ENCODE measurements at regions not wholly inside any gene's neighbourhood (a gene's known extent, or its start where the extent isn't known, plus 50 kb on each side); places are given as distances from the start of the nearest gene placed in this dataset.
"Not testable (repeated sequence)": the region's sequence is repeated elsewhere in the genome, so short reads cannot be mapped to it uniquely, and the experiment has no call there.

DNA sequence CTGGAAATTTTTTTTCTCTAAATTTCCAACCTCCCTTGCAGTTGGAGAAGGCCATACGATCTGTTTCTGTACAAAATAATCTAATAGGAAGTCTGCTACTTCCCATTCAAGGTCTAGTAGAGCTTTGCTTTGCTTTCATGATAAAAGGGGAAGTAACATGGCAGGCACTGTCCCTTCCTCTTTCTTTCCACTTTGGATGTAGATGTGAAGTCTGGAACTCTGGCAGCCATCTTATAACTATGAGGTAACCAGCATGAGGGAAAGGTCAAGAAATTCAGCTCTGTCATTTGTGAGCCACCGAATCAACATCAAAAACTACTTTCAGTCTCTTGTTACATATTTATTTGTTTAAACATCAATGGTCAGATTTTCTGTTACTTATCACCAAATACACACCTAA is 156.3 kb downstream of the MTHFS start:
- Histone ChIP-seq H4K20me1 (ENCODE audit: control insufficient read depth, insufficient read depth, low read depth, low read length) (no peaks in the 10 kb centered on the region), H3K79me2 (ENCODE audit: control insufficient read depth, low read length) (no peaks in the 10 kb centered on the region), H3K36me3 (ENCODE audit: control insufficient read depth, low read length) (no peaks in the 10 kb centered on the region), H3K27me3 (ENCODE audit: control insufficient read depth, low read length) (no peaks in the 10 kb centered on the region), H3F3A (ENCODE audit: control insufficient read depth, insufficient read depth) (no peaks in the 10 kb centered on the region), H3K4me1 (ENCODE audit: control insufficient read depth, low read length) (no peaks in the 10 kb centered on the region), H3K4me3 (ENCODE audit: low read length) (no peak overlapping the region), H3K27ac (ENCODE audit: low read depth, low read length) (no peak overlapping the region), H3K4me2 (ENCODE audit: low read length) (no peak overlapping the region), H3K9me2 (replicated peaks; ENCODE audit: control insufficient read depth, low read length) (no peaks in the 10 kb centered on the region), H3K9me3 (ENCODE audit: control insufficient read depth, insufficient read depth, low read length) (no peaks in the 10 kb centered on the region)
- no peak for TF ChIP-seq CTCF (IDR thresholded peaks at IDR 0.05; ENCODE audit: low read depth, low read length, poor library complexity, severe bottlenecking)
- no peak for TF ChIP-seq EZH2phosphoT487 (IDR thresholded peaks at IDR 0.05; ENCODE audit: borderline replicate concordance, low read length)

DNA sequence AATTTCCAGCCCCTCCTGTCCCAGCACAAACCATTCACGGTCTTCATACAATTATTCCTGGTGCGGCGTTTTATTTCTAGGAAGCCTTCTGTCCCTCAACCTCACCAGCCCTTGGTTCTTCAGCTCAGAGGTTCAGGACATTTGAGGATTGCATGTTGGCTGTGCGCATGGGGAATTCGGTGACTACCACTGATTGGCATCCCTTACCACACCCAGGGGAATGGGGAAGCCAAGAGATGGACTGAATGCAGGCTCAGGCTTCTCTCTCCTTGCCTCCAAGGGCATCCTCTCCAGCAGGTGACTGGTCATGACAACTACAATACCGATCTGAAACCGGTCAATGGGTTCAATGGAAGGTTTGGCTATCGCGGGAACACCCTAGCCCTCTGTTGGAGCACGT is 153.8 kb downstream of the MTHFS start:
- no peak overlapping the region for H3K4me2 ChIP-seq (ENCODE audit: low read length)
- H4K20me1 ChIP-seq (ENCODE audit: control insufficient read depth, insufficient read depth, low read depth, low read length) = no peaks in the 10 kb centered on the region
- H3K4me1 ChIP-seq (ENCODE audit: control insufficient read depth, low read length) = no peaks in the 10 kb centered on the region
- no peak overlapping the region for H3K4me3 ChIP-seq (ENCODE audit: low read length)
- no peaks in the 10 kb centered on the region for H3K9me3 ChIP-seq (ENCODE audit: control insufficient read depth, insufficient read depth, low read length)
- no peaks in the 10 kb centered on the region for H3K9me2 ChIP-seq (replicated peaks; ENCODE audit: control insufficient read depth, low read length)
- no peaks in the 10 kb centered on the region for H3F3A ChIP-seq (ENCODE audit: control insufficient read depth, insufficient read depth)
- TF ChIP-seq CTCF (IDR thresholded peaks at IDR 0.05; ENCODE audit: low read depth, low read length, poor library complexity, severe bottlenecking) (no peak), EZH2phosphoT487 (IDR thresholded peaks at IDR 0.05; ENCODE audit: borderline replicate concordance, low read length) (no peak)
- H3K36me3 ChIP-seq (ENCODE audit: control insufficient read depth, low read length) = no peaks in the 10 kb centered on the region
- H3K79me2 ChIP-seq (ENCODE audit: control insufficient read depth, low read length) = no peaks in the 10 kb centered on the region
- no peaks in the 10 kb centered on the region for H3K27me3 ChIP-seq (ENCODE audit: control insufficient read depth, low read length)
- H3K27ac ChIP-seq (ENCODE audit: low read depth, low read length) = no peak overlapping the region

DNA sequence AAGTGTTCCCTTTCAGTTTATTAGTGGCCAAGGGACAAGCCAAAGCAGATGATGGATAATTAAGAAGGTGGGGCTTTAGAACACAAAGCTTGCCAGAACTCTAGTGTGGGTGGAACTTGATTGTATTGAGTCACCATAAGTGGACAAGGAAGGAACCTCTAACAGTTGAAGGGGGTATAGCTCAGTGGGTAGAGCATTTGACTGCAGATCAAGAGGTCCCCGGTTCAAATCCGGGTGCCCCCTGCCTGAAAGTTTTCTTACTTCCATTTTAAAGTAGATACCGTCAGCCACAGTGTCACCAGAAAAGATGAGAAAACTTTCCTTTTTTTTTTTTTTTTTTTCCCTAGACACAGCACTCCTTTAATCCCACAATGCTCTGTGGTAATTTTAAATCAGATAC is 152.3 kb downstream of the MTHFS start:
- H3K9me2 ChIP-seq (replicated peaks; ENCODE audit: control insufficient read depth, low read length); H3K79me2 ChIP-seq (ENCODE audit: control insufficient read depth, low read length); H3K27me3 ChIP-seq (ENCODE audit: control insufficient read depth, low read length); H3K36me3 ChIP-seq (ENCODE audit: control insufficient read depth, low read length); H3K4me3 ChIP-seq (ENCODE audit: low read length); H3K9me3 ChIP-seq (ENCODE audit: control insufficient read depth, insufficient read depth, low read length); H3K4me1 ChIP-seq (ENCODE audit: control insufficient read depth, low read length); H3F3A ChIP-seq (ENCODE audit: control insufficient read depth, insufficient read depth); H4K20me1 ChIP-seq (ENCODE audit: control insufficient read depth, insufficient read depth, low read depth, low read length); H3K27ac ChIP-seq (ENCODE audit: low read depth, low read length); H3K4me2 ChIP-seq (ENCODE audit: low read length): not testable (repeated sequence)

DNA sequence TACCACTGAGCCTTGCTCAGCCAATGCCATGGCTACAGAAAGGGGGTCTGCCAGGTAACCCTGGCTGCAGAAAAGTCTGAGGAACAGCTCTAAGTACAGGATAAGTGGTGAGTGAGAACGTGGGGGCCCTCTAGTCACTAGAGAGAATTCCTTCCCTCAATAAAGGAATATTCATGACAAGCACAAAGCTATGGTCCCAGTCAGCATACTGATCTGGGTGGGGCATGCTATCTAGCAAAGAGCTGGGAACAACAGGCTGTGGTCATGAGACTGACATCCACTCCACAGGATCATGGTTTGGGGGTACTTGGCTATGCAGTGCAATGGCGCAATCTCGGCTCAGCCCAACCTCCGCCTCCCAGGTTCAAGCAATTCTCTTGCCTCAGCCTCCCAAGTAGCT is 140.4 kb downstream of the MTHFS start:
- H3K4me3 ChIP-seq (ENCODE audit: low read length) = no peak overlapping the region
- H3K4me1 ChIP-seq (ENCODE audit: control insufficient read depth, low read length) = no peaks in the 10 kb centered on the region
- H3F3A ChIP-seq (ENCODE audit: control insufficient read depth, insufficient read depth) = no peaks in the 10 kb centered on the region
- no peak overlapping the region for H3K4me2 ChIP-seq (ENCODE audit: low read length)
- no peaks in the 10 kb centered on the region for H4K20me1 ChIP-seq (ENCODE audit: control insufficient read depth, insufficient read depth, low read depth, low read length)
- no peaks in the 10 kb centered on the region for H3K9me2 ChIP-seq (replicated peaks; ENCODE audit: control insufficient read depth, low read length)
- no peak overlapping the region for H3K27ac ChIP-seq (ENCODE audit: low read depth, low read length)
- no peaks in the 10 kb centered on the region for H3K9me3 ChIP-seq (ENCODE audit: control insufficient read depth, insufficient read depth, low read length)
- H3K36me3 ChIP-seq (ENCODE audit: control insufficient read depth, low read length) = no peaks in the 10 kb centered on the region
- TF ChIP-seq CTCF (IDR thresholded peaks at IDR 0.05; ENCODE audit: low read depth, low read length, poor library complexity, severe bottlenecking) = no peak
- TF ChIP-seq EZH2phosphoT487 (IDR thresholded peaks at IDR 0.05; ENCODE audit: borderline replicate concordance, low read length) = no peak
- no peaks in the 10 kb centered on the region for H3K27me3 ChIP-seq (ENCODE audit: control insufficient read depth, low read length)
- H3K79me2 ChIP-seq (ENCODE audit: control insufficient read depth, low read length) = no peaks in the 10 kb centered on the region
